ENCODE measurements at regions not wholly inside any gene's neighbourhood (a gene's known extent, or its start where the extent isn't known, plus 50 kb on each side); places are given as distances from the start of the nearest gene placed in this dataset.

DNA sequence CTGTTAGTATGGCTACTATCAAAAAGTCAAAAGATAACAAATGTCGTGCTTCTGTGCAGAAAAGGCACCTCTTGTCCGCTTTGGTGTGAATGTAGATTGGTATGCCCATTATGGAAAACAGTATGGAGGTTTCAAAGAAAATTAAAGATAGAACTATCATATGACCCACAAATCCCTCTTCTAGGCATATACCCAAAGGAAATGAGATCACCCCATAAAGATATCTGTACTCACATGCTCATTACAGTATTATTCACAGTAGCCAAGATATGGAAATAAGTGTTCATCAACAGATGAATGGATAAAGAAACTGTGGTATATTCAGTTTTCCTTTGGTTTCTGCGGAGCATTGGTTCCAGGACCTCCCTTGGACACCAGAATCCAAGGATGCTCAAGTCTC lies 180.5 kb upstream of the PPP1R3A start:
- no peak overlapping the region for H3K4me3 ChIP-seq (ENCODE audit: low read length)
- TF ChIP-seq CTCF (conservative IDR thresholded peaks at IDR 0.05; ENCODE audit: low read length) = no peak
- DNase-seq (ENCODE audit: low read depth) = no peak

GRCh38 chr7:114095885-114096284 lies 177.1 kb upstream of the PPP1R3A start:
- no peak for TF ChIP-seq CTCF (conservative IDR thresholded peaks at IDR 0.05; ENCODE audit: low read length)
- no peak overlapping the region for H3K4me3 ChIP-seq (ENCODE audit: low read length)
- no peak for DNase-seq (ENCODE audit: low read depth)

- TF ChIP-seq CTCF (conservative IDR thresholded peaks at IDR 0.05; ENCODE audit: low read length) = no peak
- no peak overlapping the region for H3K4me3 ChIP-seq (ENCODE audit: low read length)
- no peak for DNase-seq (ENCODE audit: low read depth)
Observed at GRCh38 chr7:114088470-114088940, 169.7 kb upstream of the PPP1R3A start.

DNA sequence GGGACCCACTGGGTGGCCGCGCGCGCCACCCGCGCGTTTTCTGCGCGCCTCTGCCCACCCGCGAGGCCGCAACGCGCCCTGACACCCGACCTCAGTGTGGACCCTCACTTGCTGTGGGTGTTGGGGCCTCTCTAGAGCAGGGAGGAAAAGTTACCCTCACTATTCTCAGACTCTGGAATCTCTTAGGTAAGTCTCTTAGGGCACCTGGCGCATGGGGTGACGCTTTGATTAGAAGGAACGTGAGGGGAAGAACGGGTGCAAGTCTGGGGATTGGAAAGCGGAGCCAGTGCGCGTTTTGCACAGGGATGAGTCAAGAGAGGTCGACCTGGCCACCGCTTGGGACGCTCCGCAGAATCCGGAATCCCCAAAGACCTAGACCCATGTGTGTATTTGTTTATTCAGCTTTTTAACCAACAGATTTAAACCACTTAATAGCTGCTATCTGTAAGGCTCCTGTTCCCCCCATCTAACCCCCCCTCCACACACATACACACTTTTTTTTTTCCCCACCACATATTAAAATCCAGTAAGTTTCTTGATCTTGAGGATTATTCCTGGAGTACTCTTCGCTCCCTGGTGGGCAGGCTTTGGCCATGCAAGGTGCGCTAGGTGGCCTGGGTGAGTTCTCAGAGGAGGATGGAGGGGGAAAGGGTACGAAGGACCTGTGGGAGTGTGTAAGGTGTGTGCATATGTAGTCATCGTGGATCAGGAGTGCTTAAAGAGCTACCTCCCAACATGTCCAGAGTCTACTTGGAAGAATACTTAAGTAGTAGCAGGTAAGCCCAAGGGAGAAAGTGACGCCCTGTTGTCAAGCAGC lies 169.1 kb upstream of the PPP1R3A start:
- no peak for TF ChIP-seq CTCF (conservative IDR thresholded peaks at IDR 0.05; ENCODE audit: low read length)
- peak overlapping the region; percentile 47 for H3K4me3 ChIP-seq (ENCODE audit: low read length)
- no peak for DNase-seq (ENCODE audit: low read depth)

DNA sequence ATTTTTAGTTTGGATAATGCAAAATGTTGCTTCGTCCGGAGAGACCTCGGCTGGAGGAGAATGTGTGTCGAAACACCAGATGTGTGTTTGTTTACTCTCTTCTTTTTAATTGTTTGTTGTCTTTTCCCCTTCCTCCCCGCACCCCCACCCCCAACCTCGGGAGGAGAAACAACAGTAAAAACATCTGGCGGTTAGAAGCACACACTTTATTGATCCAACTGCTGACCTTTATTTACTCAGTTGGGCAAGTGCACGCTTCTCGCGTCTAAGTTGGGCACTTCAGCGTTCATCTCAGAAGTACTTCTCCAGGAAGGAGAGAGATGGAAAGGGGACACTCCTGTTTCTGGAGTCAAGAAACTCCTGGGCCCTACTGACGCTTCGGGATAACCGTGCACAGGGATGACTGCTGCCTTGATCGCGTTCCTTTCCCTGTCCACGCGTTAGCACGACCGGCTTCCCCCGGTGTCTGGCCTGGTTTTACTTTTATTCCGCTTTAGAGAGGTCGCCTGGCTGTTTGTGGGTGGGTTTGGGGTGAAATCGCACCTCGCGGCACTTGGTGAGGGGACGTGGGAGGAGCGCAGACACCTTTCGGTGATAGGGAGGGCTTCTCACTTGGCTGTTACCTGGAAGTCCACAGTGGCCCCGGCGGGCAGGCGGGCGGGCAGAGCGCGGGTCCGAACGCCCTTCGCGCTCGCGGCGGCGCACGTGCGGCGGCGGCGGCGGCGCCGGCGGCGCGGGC lies 168.3 kb upstream of the PPP1R3A start:
- peak overlapping the region; percentile 74 for H3K4me3 ChIP-seq (ENCODE audit: low read length)
- no peak for TF ChIP-seq CTCF (conservative IDR thresholded peaks at IDR 0.05; ENCODE audit: low read length)
- DNase-seq (ENCODE audit: low read depth) = peak; percentile 34

GRCh38 chr7:114086537-114086913 lies 167.7 kb upstream of the PPP1R3A start:
- H3K4me3 ChIP-seq (ENCODE audit: low read length) = peak overlapping the region; percentile 74
- TF ChIP-seq CTCF (conservative IDR thresholded peaks at IDR 0.05; ENCODE audit: low read length) = no peak
- DNase-seq (ENCODE audit: low read depth) = no peak
